ENCODE measurements at regions not wholly inside any gene's neighbourhood (a gene's known extent, or its start where the extent isn't known, plus 50 kb on each side); places are given as distances from the start of the nearest gene placed in this dataset.
"Not testable (repeated sequence)": the region's sequence is repeated elsewhere in the genome, so short reads cannot be mapped to it uniquely, and the experiment has no call there.

DNA sequence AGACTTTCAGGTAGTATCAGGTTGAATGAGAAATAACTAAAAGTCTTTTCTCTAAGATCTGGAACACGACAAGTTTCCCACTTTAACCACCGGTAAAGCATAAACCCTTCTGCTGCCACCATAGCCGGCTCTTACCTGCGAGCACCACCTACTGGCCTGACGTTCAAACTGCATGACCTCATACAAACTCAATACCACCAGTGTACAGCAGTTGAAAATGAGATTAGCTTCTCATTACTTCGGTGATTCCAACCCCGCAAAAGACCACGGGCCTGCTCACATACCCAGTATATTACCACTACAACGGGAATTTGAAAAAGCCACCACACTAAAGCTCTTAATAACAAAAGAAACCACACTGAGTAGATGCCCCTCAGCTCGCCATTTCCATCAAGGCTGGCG is 1238.6 kb downstream of the TMEM121 start:
- H3K27ac ChIP-seq; H3K9me3 ChIP-seq; H3K4me3 ChIP-seq; H3K36me3 ChIP-seq; DNase-seq (ENCODE audit: low spot score in 2 of 2); H3K4me1 ChIP-seq; H3K27me3 ChIP-seq: not testable (repeated sequence)
- 35% methylated on average over 10 of the region's 11 CpGs for WGBS
- TF ChIP-seq CTCF (IDR thresholded peaks at IDR 0.05): peak in 1 of 2 donors; percentile 49

GRCh38 chr14:106766145-106766544 is 1239.8 kb downstream of the TMEM121 start:
- H3K27me3 ChIP-seq: no peaks in the 10 kb centered on the region
- no peak overlapping the region for H3K27ac ChIP-seq
- WGBS: 20% methylated on average over 2 of the region's 3 CpGs
- TF ChIP-seq CTCF (IDR thresholded peaks at IDR 0.05) (no peak), EP300 (IDR thresholded peaks at IDR 0.05) (no peak), POLR2A (IDR thresholded peaks at IDR 0.05) (no peak), POLR2AphosphoS5 (IDR thresholded peaks at IDR 0.05) (no peak)
- no peak for DNase-seq (ENCODE audit: low spot score in 2 of 2)
- no peaks in the 10 kb centered on the region for H3K36me3 ChIP-seq
- no peaks in the 10 kb centered on the region for H3K4me1 ChIP-seq
- no peaks in the 10 kb centered on the region for H3K9me3 ChIP-seq
- H3K4me3 ChIP-seq: no peak overlapping the region

GRCh38 chr14:106766551-106767277 is 1240.3 kb downstream of the TMEM121 start:
- H3K4me3 ChIP-seq; DNase-seq (ENCODE audit: low spot score in 2 of 2); H3K4me1 ChIP-seq; H3K9me3 ChIP-seq; H3K36me3 ChIP-seq; H3K27ac ChIP-seq; H3K27me3 ChIP-seq: not testable (repeated sequence)
- 73% methylated on average over 3 of the region's 5 CpGs for WGBS

DNA sequence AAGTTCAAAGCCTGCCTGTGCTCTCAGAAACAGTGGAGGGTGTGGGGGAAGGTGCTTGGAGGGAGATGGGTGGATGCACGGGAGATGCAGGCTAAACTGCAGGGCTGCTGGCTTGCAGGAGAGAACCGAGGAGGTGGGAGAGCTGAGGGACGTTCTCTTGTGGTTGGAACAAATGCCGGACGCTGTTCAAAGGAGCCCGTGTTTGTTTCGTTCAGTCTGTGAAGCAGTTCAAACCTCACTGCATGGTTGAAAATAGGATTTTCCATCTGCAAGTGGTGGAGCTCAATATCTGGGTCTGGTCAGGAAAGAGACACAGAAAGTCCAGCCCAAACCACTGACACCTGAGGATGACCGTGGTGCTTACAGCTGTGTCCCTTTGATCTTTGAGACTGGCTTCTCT is 1241.8 kb downstream of the TMEM121 start:
- H3K4me3 ChIP-seq; H3K36me3 ChIP-seq; DNase-seq (ENCODE audit: low spot score in 2 of 2); H3K27me3 ChIP-seq; H3K4me1 ChIP-seq; H3K9me3 ChIP-seq; H3K27ac ChIP-seq: not testable (repeated sequence)
- WGBS: 45% methylated on average over 8 of the region's 8 CpGs

DNA sequence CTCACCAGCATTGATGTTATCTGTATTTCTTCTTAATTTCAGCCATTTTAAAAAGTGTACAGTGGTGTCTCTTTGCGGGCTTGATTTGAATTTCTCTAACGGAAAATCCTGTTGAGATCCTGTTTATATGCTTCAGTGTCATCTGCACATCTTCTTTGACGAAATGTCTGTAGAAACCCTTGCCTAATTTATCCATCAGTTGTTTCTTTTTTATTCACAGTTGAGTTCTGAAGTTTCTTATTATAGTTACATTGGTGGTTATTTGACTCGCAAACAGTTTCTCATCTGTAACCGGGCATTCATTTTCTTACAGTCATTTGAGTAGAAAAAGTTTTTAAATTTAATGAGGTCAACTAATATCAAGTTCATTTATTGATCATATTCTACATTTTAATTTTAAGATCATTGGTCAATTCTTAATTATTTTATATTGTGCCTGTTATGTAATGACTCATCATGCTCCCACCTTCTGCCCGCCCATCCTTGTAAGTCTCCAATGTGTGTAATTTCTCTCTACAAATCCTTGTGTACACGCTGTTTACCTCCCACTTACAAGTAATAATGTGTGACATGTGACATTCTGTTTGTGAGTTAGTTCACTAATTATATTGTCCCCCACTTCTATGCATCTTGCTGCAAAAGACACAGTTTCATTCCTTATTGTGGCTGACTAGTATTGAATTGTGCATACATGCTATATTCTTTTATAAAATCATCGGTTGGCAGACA is 1242.8 kb downstream of the TMEM121 start:
- H3K36me3 ChIP-seq; DNase-seq (ENCODE audit: low spot score in 2 of 2); H3K4me3 ChIP-seq; H3K27me3 ChIP-seq; H3K4me1 ChIP-seq; H3K27ac ChIP-seq; H3K9me3 ChIP-seq: not testable (repeated sequence)
- 66% methylated on average over 7 of the region's 8 CpGs for WGBS

GRCh38 chr14:106770158-106770672 is 1243.8 kb downstream of the TMEM121 start:
- not testable (repeated sequence) for H3K36me3 ChIP-seq; H3K4me3 ChIP-seq; H3K9me3 ChIP-seq; H3K4me1 ChIP-seq; H3K27ac ChIP-seq; H3K27me3 ChIP-seq; DNase-seq (ENCODE audit: low spot score in 2 of 2)
- 73% methylated on average over 1 of the region's 5 CpGs for WGBS

DNA sequence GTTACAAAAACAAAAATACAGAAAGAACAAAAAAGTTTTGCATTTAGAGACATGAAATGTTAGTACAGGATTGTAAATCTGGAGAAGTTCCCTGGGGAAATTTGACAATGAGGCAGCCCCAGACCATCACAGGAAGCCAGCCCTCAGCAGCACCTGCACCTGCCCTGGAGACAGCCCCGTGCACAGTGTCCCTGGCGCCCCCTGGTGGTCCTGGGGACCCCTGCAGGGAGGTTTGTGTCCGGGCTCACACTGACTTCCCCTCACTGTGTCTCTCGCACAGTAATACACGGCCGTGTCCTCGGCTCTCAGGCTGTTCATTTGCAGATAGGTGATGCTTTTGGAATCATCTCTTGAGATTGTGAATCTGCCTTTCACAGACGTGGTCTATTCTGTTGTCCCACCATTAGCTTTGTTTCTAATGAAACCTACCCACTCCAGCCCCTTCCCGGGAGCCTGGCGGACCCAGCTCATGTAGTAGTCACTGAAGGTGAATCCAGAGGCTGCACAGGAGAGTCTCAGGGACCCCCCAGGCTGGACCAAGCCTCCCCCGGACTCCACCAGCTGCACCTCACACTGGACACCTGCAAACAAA is 1248.6 kb downstream of the TMEM121 start:
- H3K27ac ChIP-seq; H3K4me3 ChIP-seq; H3K9me3 ChIP-seq; DNase-seq (ENCODE audit: low spot score in 2 of 2); H3K27me3 ChIP-seq; H3K4me1 ChIP-seq; H3K36me3 ChIP-seq: not testable (repeated sequence)
- TF ChIP-seq CTCF (IDR thresholded peaks at IDR 0.05): peak in 1 of 2 donors; percentile 31
- WGBS: 58% methylated on average over 10 of the region's 11 CpGs
